T-helper 1 cell treated with Interleukin-12 subunit alpha and Interleukin-12 subunit beta and Interleukin-4 antibody, amounts not matched to agents 30 ng/mL and 1 ng/mL, for 36 hours (primary cell): ENCODE measurements at regions not wholly inside any gene's neighbourhood (a gene's known extent, or its start where the extent isn't known, plus 50 kb on each side); places are given as distances from the start of the nearest gene placed in this dataset.
"Not testable (repeated sequence)": the region's sequence is repeated elsewhere in the genome, so short reads cannot be mapped to it uniquely, and the experiment has no call there.

Source experiments
- intact Hi-C: fragments of 100-400 bp; cut with micrococcal nuclease; formaldehyde crosslinking; loops from one replicate; pipeline ENCODE4 v1.15.1; 2024

DNA sequence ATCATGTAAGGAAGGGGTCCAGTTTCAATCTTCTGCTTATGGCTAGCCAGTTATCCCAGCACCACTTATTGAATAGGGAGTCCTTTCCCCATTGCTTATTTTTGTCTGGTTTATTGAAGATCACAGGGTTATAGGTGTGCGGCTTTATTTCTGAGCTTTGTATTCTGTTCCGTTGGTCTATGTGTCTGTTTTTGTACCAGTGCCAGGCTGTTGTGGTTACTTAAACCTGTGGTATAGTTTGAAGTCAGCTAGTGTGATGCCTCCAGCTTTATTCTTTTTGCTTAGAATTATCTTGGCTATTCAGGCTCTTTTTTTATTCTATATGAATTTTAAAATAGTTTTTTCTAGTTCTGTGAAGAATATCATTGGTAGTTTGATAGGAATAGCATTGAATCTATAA is 234.6 kb upstream of the CASK start:
- intact Hi-C loops, result not testable (repeated sequence)

DNA sequence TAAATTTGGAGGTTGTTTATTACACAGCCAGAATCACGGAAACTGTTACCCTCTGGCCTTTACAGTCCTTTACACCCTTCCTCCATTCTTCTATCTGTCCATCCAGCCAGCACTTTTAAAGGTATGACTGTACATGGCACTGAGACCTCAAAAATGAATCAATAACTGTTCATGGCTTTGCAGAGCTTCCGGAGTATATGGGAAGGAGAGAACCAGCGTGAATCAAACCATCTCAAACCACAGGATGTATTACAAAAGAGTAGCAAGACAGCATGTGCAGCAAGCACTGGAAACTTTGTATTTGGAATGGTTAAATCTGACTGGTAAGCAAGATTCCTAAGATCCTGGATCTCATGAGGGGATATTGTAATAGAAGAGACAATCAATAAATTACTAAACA is 228.5 kb upstream of the CASK start:
- intact Hi-C loops, result no loop called here

DNA sequence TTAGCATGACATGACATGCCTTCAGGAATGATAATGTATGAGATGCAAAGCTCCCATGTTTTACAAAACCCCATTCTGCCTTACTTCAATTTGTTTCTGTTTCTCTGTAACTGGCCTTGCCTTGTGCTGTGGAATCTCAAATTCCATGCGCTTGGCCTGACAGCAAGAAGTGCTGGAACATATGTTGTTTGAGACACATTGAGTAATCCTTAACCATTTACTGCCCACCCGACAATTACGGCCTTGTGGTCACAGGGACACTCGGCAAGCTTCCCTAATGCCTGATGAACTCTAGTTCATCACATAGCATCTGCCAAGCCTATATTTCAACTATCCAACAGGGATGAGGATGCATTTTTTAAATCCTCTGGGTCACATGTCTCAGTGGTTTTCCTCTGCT is 226.4 kb upstream of the CASK start:
- intact Hi-C loops, result no loop called here

DNA sequence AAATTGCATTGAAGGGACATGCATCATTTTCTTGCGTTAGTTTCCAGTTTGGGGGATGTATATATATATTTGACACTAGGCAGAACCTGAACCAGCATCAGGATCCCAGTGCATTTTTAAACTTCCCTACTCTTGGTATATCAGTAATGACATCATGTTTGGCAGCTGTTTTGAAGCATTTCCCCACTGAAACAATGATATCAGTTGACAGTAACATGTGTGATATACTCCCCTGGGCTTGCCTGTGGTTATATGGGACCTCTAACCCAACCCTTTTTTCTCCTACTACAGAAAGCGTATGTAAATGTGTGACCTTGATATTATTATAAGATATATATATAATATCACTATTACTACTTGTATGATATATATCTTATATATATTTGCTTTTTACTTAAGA is 225.9 kb upstream of the CASK start:
- intact Hi-C loops, result no loop called here

- intact Hi-C loops, result no loop called here
Observed at GRCh38 chrX:42143866-42144592, 220.7 kb upstream of the CASK start.

- intact Hi-C loops, result no loop called here
Observed at GRCh38 chrX:42140320-42140719, 217.0 kb upstream of the CASK start.

DNA sequence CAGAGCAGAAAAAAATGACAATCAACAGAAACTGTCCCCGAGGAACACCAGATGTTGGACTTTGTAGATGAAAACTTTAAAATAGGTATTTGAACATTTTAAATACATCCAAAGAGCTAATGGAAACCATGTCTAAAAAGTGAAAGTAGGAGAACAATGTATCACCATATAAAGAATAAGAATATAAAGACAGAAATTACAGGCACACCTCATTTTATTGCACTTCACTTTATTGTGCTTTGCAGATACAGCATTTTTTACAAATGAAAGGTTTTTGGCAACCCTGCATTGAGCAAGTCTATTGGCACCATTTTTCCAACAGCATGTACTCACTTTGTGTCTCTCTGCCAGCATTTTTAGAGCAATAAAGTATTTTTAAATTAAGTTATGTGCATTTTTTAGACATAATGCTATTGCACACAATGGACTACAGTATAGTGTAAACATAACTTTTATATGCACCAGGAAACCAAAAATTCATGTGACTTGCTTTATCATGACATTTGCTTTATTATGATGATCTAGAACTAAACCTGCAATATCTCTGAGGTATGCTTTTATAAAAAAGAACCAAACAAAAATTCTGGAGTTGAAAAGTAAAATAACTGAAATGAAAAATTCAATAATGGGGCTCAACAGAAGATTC is 212.4 kb upstream of the CASK start:
- intact Hi-C loops, result no loop called here

- intact Hi-C loops, result no loop called here
Observed at GRCh38 chrX:42131856-42132255, 208.5 kb upstream of the CASK start.

GRCh38 chrX:42129022-42129940 is 205.9 kb upstream of the CASK start:
- intact Hi-C loops, result loop anchor here (2.0 to 10.0 kb wide), 5 partner anchors 20 to 813 kb away; no protein-coding TSS in a partner anchor

GRCh38 chrX:42128587-42128986 is 205.2 kb upstream of the CASK start:
- intact Hi-C loops, result loop anchor here (1.0 to 10.0 kb wide), 6 partner anchors 20 to 814 kb away; no protein-coding TSS in a partner anchor

- intact Hi-C loops, result loop anchor here (1.0 to 10.0 kb wide), 6 partner anchors 19 to 814 kb away; no protein-coding TSS in a partner anchor
Observed at GRCh38 chrX:42128020-42128419, 204.7 kb upstream of the CASK start.

GRCh38 chrX:42127563-42127962 is 204.2 kb upstream of the CASK start:
- intact Hi-C loops, result loop anchor here (5.0 to 10.0 kb wide), 4 partner anchors 35 to 815 kb away; no protein-coding TSS in a partner anchor

GRCh38 chrX:42123369-42123768 is 200.0 kb upstream of the CASK start:
- intact Hi-C loops, result loop anchor here (10.0 kb wide), 1 partner anchor 329 kb away; no protein-coding TSS in a partner anchor

GRCh38 chrX:42119076-42119475 is 195.7 kb upstream of the CASK start:
- intact Hi-C loops, result no loop called here

DNA sequence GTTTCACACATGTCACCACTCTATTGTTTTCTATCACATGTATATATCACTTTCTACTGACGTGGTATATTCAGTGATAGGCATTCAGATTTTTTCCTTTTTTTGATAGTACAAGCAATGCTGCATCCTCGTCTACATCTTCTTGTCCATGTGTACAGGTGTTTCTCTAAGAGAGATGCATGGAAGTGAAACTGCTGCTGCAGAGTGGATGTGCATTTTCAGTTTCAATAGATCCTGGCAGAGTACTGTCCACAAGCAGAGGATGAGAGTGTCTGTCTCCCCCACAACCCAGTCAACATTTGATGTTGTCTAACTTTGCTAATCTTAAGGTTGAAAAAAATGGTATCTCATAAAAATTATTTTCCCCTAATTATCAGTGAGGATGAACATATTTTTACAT is 194.0 kb upstream of the CASK start:
- intact Hi-C loops, result no loop called here

- intact Hi-C loops, result loop anchor here (2.0 to 5.0 kb wide), 2 partner anchors 19 to 187 kb away; partner anchors contain the start of gene CASK
Observed at GRCh38 chrX:42109428-42109827, 186.1 kb upstream of the CASK start.

DNA sequence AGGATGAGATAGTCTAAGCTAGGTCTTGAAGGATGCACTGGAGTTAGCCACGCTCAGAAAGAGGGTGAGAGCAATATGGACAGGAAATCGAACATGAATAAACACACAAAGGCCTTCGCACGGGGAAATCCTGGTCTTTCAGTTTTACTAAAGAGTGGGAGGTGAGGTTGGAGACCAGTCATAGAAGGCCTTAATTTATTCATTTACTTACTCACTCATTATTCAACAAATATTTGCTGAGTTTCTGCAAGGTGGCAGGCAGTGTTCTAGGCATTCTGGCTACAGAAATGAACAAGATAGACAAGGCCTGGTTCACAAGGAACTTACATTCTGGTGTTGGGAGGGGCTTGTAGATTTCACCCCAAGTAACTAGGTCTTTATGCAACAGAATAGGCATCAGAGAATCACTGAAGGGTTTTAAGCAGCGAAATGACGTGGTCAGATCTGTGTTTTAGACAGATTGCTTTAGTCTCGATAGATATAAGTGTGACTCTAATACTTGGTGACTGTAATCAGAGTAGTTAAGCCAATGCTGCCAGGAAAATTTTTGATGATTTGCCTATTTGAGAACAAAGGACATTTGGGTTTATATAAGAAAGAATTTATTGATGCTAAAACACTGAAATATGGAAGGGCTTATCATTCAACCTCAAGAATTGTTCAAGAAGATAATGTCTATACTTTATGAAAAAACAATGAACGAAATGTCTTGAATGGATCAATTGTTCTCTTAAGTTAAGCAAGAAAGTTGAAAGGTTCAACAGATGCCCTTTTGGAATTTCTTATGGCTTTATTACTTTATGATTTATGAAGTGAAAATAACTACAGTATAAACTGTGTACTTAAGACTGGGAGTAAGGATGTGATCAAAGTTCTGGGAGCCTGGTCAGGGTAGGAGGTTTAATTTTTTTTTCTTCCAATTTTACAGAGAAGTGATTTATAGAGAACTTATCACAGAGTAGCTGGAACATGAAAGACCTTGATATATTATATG is 184.4 kb upstream of the CASK start:
- intact Hi-C loops, result loop anchor here (2.0 to 5.0 kb wide), 2 partner anchors 21 to 185 kb away; partner anchors contain the start of gene CASK

- intact Hi-C loops, result loop anchor here (5.0 kb wide), 1 partner anchor 184 kb away; the partner anchor contains the start of gene CASK
Observed at GRCh38 chrX:42106556-42106955, 183.2 kb upstream of the CASK start.

DNA sequence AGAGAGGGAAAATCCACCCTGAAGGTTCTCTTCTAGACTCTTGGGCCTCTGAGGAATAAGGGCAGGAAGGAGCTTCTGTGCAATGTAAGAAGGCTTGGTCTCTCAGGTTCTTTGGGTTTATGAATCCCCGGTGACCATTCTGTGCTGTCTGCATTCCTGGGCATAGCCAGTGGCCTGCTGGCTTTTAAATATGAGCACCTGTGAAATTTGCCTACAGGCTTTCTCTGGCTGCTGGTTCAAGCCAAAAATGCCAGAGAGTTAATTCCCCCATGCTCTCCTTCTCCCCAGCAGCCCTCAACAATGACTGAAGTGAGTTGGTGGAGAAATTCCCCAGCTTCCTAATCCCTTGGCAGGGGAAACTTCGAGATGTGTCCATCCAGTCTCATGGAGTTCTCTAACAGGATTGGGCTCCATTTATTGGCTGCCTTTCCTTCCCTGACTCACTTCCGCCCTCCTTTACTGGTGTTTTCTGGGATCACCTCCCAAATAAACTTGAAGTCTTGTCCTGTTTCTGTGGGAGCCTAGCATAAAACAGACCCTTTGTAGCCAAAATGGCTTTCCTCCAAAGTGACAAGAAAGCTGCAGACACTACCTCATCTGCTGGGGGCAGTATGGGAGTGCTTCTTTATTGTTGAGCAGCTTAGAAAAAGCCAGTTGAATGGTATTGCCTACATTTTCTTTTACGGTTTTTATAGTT is 179.4 kb upstream of the CASK start:
- intact Hi-C loops, result no loop called here

DNA sequence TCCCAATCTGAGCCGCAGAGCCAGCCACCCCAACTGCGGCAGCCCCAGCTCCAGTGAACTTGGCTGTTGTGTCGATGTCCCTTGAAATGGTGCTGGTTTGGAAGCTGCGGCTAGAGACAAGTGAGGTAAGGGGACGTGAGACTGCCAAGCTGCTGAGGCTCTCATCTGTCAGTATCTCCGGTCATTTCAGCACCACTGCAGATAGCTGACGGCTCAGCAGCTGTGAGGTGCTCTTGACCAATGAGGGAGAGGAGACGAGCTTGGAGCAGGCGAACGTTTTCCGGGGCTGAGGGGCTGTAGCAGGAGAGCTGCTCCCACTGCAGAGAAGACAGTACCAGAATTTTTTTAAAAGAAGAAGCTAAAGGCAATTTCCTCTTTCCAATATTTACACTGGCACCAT is 175.5 kb upstream of the CASK start:
- intact Hi-C loops, result no loop called here
